H1 (cell line): ENCODE measurements at regions not wholly inside any gene's neighbourhood (a gene's known extent, or its start where the extent isn't known, plus 50 kb on each side); places are given as distances from the start of the nearest gene placed in this dataset.

Experiments used
- CTCF ChIA-PET: fragments of 300-600 bp; sonication (Branson Sonifier 250); formaldehyde crosslinking; loops from one replicate; lab custom pipeline; 2021; ENCODE audit not compliant: partially characterized antibody; lab: Charles Lee
- POLR2A ChIA-PET: fragments of 300-600 bp; sonication (Branson Sonifier 250); formaldehyde crosslinking; loops from one replicate; lab custom pipeline; 2021; ENCODE audit warnings: inconsistent platforms; ENCODE audit not compliant: partially characterized antibody; lab: Charles Lee
- DNase-seq, 2 experiments: peaks; one replicate each; pipeline versions ENCODE4 v3.0.0 to v3.0.0-alpha.2; 2010 to 2022; ENCODE audit warnings: low spot score in 2 of 2, low read depth in 1 of 2, mixed read lengths in 1 of 2
- FAIRE-seq: peaks from 2 replicates; lab custom pipeline; 2011; peaks lifted over from hg19 to GRCh38; lab: Jason Lieb, UNC
- H2AFZ ChIP-seq: 2 replicates; pipeline ENCODE4 v1.8.1; 2012; ENCODE audit warnings: low read length, inconsistent platforms
- H2AK5ac ChIP-seq: 2 replicates; pipeline ENCODE4 v1.6.1; 2013; ENCODE audit warnings: low read depth, low read length
- H2BK120ac ChIP-seq: replicated peaks from 2 replicates; pipeline ENCODE3; 2013; ENCODE audit warnings: low read depth, low read length, inconsistent platforms
- H2BK12ac ChIP-seq: 2 replicates; pipeline ENCODE4 v1.6.1; 2013; ENCODE audit warnings: low read depth, low read length
- H2BK15ac ChIP-seq: 2 replicates; pipeline ENCODE4 v1.6.1; 2013; ENCODE audit warnings: low read length
- H2BK20ac ChIP-seq: 2 replicates; pipeline ENCODE4 v1.6.1; 2013; ENCODE audit warnings: low read length
- H2BK5ac ChIP-seq: 2 replicates; pipeline ENCODE4 v1.6.1; 2013; ENCODE audit warnings: low read depth, low read length
- H3K14ac ChIP-seq: 2 replicates; pipeline ENCODE4 v1.6.1; 2013; ENCODE audit warnings: inconsistent platforms; ENCODE audit not compliant: insufficient read length
- H3K18ac ChIP-seq: 2 replicates; pipeline ENCODE4 v1.6.1; 2013; ENCODE audit warnings: low read length; ENCODE audit errors: extremely low read depth
- H3K23ac ChIP-seq: 2 replicates; pipeline ENCODE4 v1.6.1; 2013; ENCODE audit warnings: inconsistent platforms; ENCODE audit not compliant: insufficient read length
- H3K23me2 ChIP-seq: 2 replicates; pipeline ENCODE4 v1.6.1; 2013; ENCODE audit warnings: low read depth, low read length
- H3K27ac ChIP-seq: 2 replicates; pipeline ENCODE4 v1.6.1; 2011; ENCODE audit warnings: low read depth, low read length, inconsistent platforms
- H3K27me3 ChIP-seq, 4 experiments: replicated peaks in 1 of 4; 1 replicate in 1 of 4; 2 replicates in 3 of 4; pipeline versions ENCODE4 v1.6.1 to v1.8.1; 2011 to 2013; ENCODE audit warnings: low read length in 3 of 4, mild to moderate bottlenecking in 3 of 4, inconsistent platforms in 2 of 4, mixed read lengths in 2 of 4, moderate library complexity in 1 of 4; ENCODE audit not compliant: control insufficient read depth in 3 of 4, insufficient read depth in 3 of 4; ENCODE audit errors: extremely low read depth in 1 of 4
- H3K36me3 ChIP-seq, 4 experiments: 2 replicates each; pipeline versions ENCODE4 v1.6.1 to v1.8.1; 2011 to 2013; ENCODE audit warnings: mild to moderate bottlenecking in 4 of 4, low read length in 3 of 4, moderate library complexity in 2 of 4, control low read depth in 1 of 4, inconsistent platforms in 1 of 4; ENCODE audit not compliant: insufficient read depth in 4 of 4, control insufficient read depth in 2 of 4
- H3K4ac ChIP-seq: replicated peaks from 2 replicates; pipeline ENCODE3; 2013; ENCODE audit warnings: low read length, low read depth, mixed read lengths, inconsistent platforms; ENCODE audit not compliant: insufficient read length
- H3K4me1 ChIP-seq, 4 experiments: replicated peaks in 1 of 4; 1 replicate in 1 of 4; 2 replicates in 3 of 4; pipeline versions ENCODE4 v1.6.1 to v1.8.1; 2011 to 2013; ENCODE audit warnings: low read length in 3 of 4, inconsistent platforms in 2 of 4, mixed read lengths in 1 of 4; ENCODE audit not compliant: insufficient read depth in 4 of 4, control insufficient read depth in 3 of 4
- H3K4me2 ChIP-seq, 2 experiments: 2 replicates each; pipeline versions ENCODE4 v1.6.1 to v1.8.1; 2011 to 2013; ENCODE audit warnings: low read depth in 2 of 2, low read length in 2 of 2, control low read depth in 1 of 2, inconsistent platforms in 1 of 2, mild to moderate bottlenecking in 1 of 2; ENCODE audit not compliant: insufficient read depth in 1 of 2
- H3K4me3 ChIP-seq, 4 experiments: fragments of 200-600, 300-600 bp in 1 of 4; sonication (generic), shearing (Covaris generic), sonication (Bioruptor Twin) in 1 of 4; 2 replicates each; pipeline versions ENCODE4 v1.5.1 to v1.8.1; 2011 to 2016; ENCODE audit warnings: low read length in 4 of 4, low read depth in 3 of 4, control low read depth in 2 of 4, inconsistent platforms in 2 of 4, mild to moderate bottlenecking in 2 of 4, mixed read lengths in 1 of 4, moderate library complexity in 1 of 4; ENCODE audit not compliant: insufficient read depth in 2 of 4; ENCODE audit errors: extremely low read depth in 1 of 4
- H3K56ac ChIP-seq: replicated peaks from 2 replicates; pipeline ENCODE3; 2013; ENCODE audit warnings: low read depth, mild to moderate bottlenecking, mixed read lengths, low read length, inconsistent platforms; ENCODE audit not compliant: insufficient read length
- H3K79me1 ChIP-seq: 2 replicates; pipeline ENCODE4 v1.6.1; 2013; ENCODE audit warnings: low read depth, low read length, control low read depth
- H3K79me2 ChIP-seq, 2 experiments: 2 replicates each; pipeline versions ENCODE4 v1.6.1 to v1.8.1; 2012 to 2013; ENCODE audit warnings: low read length in 2 of 2, mild to moderate bottlenecking in 2 of 2, inconsistent platforms in 1 of 2; ENCODE audit not compliant: insufficient read depth in 2 of 2, control insufficient read depth in 1 of 2
- H3K9ac ChIP-seq, 4 experiments: replicated peaks in 1 of 4; 1 replicate in 1 of 4; 2 replicates in 3 of 4; pipeline versions ENCODE4 v1.6.1 to v1.8.1; 2011 to 2013; ENCODE audit warnings: low read depth in 3 of 4, low read length in 3 of 4, control low read depth in 2 of 4, mild to moderate bottlenecking in 2 of 4, moderate library complexity in 2 of 4, inconsistent platforms in 1 of 4; ENCODE audit errors: extremely low read depth in 1 of 4
- H3K9me3 ChIP-seq, 2 experiments: 2 replicates each; pipeline versions ENCODE4 v1.6.1 to v1.8.1; 2012 to 2013; ENCODE audit warnings: mild to moderate bottlenecking in 2 of 2, moderate library complexity in 2 of 2, control low read depth in 1 of 2, inconsistent platforms in 1 of 2, low read depth in 1 of 2, low read length in 1 of 2, mixed read lengths in 1 of 2; ENCODE audit not compliant: insufficient read depth in 2 of 2
- H4K20me1 ChIP-seq, 2 experiments: replicated peaks in 1 of 2; 2 replicates each; pipeline versions ENCODE3 to v1.8.1; 2011 to 2013; ENCODE audit warnings: inconsistent platforms in 2 of 2, low read length in 2 of 2, mild to moderate bottlenecking in 1 of 2; ENCODE audit not compliant: insufficient read depth in 2 of 2, control insufficient read depth in 1 of 2
- H4K5ac ChIP-seq: 2 replicates; pipeline ENCODE4 v1.6.1; 2013; ENCODE audit warnings: low read length, low read depth, mixed read lengths, inconsistent platforms; ENCODE audit not compliant: insufficient read length
- H4K8ac ChIP-seq: 2 replicates; pipeline ENCODE4 v1.8.0; 2013; ENCODE audit warnings: mild to moderate bottlenecking, moderate library complexity, low read length, inconsistent platforms; ENCODE audit not compliant: insufficient read depth; ENCODE audit errors: extremely low read depth
- H4K91ac ChIP-seq: replicated peaks from 2 replicates; pipeline ENCODE3; 2013; ENCODE audit warnings: low read length, mixed read lengths, inconsistent platforms; ENCODE audit not compliant: insufficient read length
- KDM5A ChIP-seq: fragments of 200-600 bp; IDR thresholded peaks from 2 replicates; pipeline ENCODE4 v1.7.1; 2012; ENCODE audit warnings: mild to moderate bottlenecking, low read length, inconsistent platforms, mixed read lengths
- POLR2A ChIP-seq, 2 experiments: IDR thresholded peaks; 1 replicate in 1 of 2; 2 replicates in 1 of 2; pipeline ENCODE4 v1.6.1; 2011; ENCODE audit warnings: low read depth in 2 of 2, low read length in 2 of 2, mild to moderate bottlenecking in 2 of 2; ENCODE audit errors: control extremely low read depth in 1 of 2
- SP2 ChIP-seq: IDR thresholded peaks from 2 replicates; pipeline ENCODE4 v1.6.1; 2012; ENCODE audit warnings: mild to moderate bottlenecking, low read length, inconsistent platforms
- TBP ChIP-seq: IDR thresholded peaks from 2 replicates; pipeline ENCODE4 v1.6.1; 2011; ENCODE audit warnings: low read depth, low read length, improper control_type of control experiment
- TEAD4 ChIP-seq: IDR thresholded peaks from 2 replicates; pipeline ENCODE4 v1.6.1; 2012; ENCODE audit warnings: low read depth, low read length, inconsistent platforms, mixed read lengths
- USF2 ChIP-seq: IDR thresholded peaks from 2 replicates; pipeline ENCODE4 v1.6.1; 2011; ENCODE audit warnings: low read length, improper control_type of control experiment

- H3K56ac ChIP-seq = no peak overlapping the region
- H3K4me2 ChIP-seq = no peak overlapping the region
- no peaks in the 10 kb centered on the region for H3K79me1 ChIP-seq
- no peak overlapping the region for H4K8ac ChIP-seq
- H2BK5ac ChIP-seq = no peak overlapping the region
- peaks cover 8 to 29% of the 10 kb centered on the region in 2 experiments; a peak in 3 of 4 replicates for H3K9me3 ChIP-seq
- ChIA-PET CTCF (no interaction called here), POLR2A (no interaction called here)
- no peak overlapping the region for H3K23ac ChIP-seq
- H3K27me3 ChIP-seq = no peaks in the 10 kb centered on the region
- H2BK12ac ChIP-seq = no peak overlapping the region
- no peak for TF ChIP-seq KDM5A
- TF ChIP-seq TEAD4 = no peak
- no peak for TF ChIP-seq USF2
- TF ChIP-seq POLR2A (IDR thresholded peaks at IDR 0.05; ENCODE audit: control extremely low read depth in 1 of 2, low read depth in 2 of 2, low read length in 2 of 2) = no peak
- TF ChIP-seq TBP = no peak
- no peak for TF ChIP-seq SP2
- H3K14ac ChIP-seq = no peak overlapping the region
- H4K20me1 ChIP-seq = no peaks in the 10 kb centered on the region
- no peaks in the 10 kb centered on the region for H3K36me3 ChIP-seq
- no peak overlapping the region for H2BK15ac ChIP-seq
- H4K5ac ChIP-seq = no peak overlapping the region
- H2AK5ac ChIP-seq = no peak overlapping the region
- no peaks in the 10 kb centered on the region for H3K79me2 ChIP-seq
- H3K27ac ChIP-seq = no peak overlapping the region
- no peak overlapping the region for H3K18ac ChIP-seq
- H3K4ac ChIP-seq = no peak overlapping the region
- no peak overlapping the region for H3K4me3 ChIP-seq
- H3K4me1 ChIP-seq = no peaks in the 10 kb centered on the region
- no peak overlapping the region for H2AFZ ChIP-seq
- H3K9ac ChIP-seq = no peak overlapping the region
- H2BK20ac ChIP-seq = no peak overlapping the region
- DNase-seq (no peak), FAIRE-seq (no peak)
- no peak overlapping the region for H4K91ac ChIP-seq
- H2BK120ac ChIP-seq = no peak overlapping the region
- no peaks in the 10 kb centered on the region for H3K23me2 ChIP-seq
Observed at GRCh38 chrX:155755706-155756337, 125.3 kb upstream of the VAMP7 start.
